Activated T-cell treated with anti-CD3 and anti-CD28 coated beads, Interleukin-2, amount 50 U/mL, for 48 hours (primary cell): ENCODE measurements at regions not wholly inside any gene's neighbourhood (a gene's known extent, or its start where the extent isn't known, plus 50 kb on each side); places are given as distances from the start of the nearest gene placed in this dataset.
"Not testable (repeated sequence)": the region's sequence is repeated elsewhere in the genome, so short reads cannot be mapped to it uniquely, and the experiment has no call there.

ENCODE experiments used
- DNase-seq, 2 experiments: peaks; one replicate each; pipeline ENCODE4 v3.0.0-alpha.2; 2020

GRCh38 chr10:47711428-47711827 lies 52.0 kb downstream of the SYT15B start:
- DNase-seq: not testable (repeated sequence)

- DNase-seq: not testable (repeated sequence)
These were observed 52.9 kb downstream of the SYT15B start for GRCh38 chr10:47710443-47710842.

- peak; percentile 68 to 80 for DNase-seq
These were observed 57.5 kb downstream of the SYT15B start for GRCh38 chr10:47705698-47706414.

- DNase-seq: not testable (repeated sequence)
These were observed 62.1 kb downstream of the SYT15B start for GRCh38 chr10:47701285-47701684.

GRCh38 chr10:47699854-47700253 lies 63.5 kb downstream of the SYT15B start:
- not testable (repeated sequence) for DNase-seq

- DNase-seq: not testable (repeated sequence)
These were observed 67.2 kb downstream of the SYT15B start for GRCh38 chr10:47696170-47696569.

- DNase-seq: not testable (repeated sequence)
These were observed 68.2 kb downstream of the SYT15B start for GRCh38 chr10:47695149-47695548.

GRCh38 chr10:47690304-47690703 lies 73.1 kb downstream of the SYT15B start:
- DNase-seq: not testable (repeated sequence)

DNA sequence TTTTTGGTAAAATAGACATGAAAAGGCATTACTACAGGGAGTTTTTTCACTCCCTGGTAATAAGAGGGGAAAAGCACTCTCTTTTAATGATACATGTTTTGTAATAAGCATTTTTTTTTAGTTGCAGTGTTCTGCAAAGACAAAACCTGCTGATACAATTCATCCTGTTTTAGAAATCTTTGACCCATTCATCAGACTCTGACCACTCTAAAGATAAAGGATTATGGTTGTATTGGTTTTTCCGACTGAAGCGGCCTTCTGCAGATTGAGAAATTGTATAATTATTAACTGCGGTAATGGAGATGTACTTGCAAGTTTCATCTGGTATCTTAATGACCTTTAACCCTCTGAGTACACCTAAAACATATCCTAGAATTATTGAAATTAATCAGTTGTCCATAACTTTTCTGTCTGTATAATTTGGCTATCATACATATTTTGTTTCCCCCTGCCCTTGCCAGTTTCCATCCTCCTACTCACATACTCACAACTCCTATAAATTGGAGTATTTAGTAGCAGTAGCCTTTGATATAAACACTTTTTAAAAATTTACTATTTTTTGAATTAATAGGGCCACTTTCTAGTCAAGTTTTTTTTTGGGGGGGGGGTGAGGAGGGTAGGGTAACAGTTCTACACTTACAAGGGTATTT lies 79.4 kb downstream of the SYT15B start:
- not testable (repeated sequence) for DNase-seq

DNA sequence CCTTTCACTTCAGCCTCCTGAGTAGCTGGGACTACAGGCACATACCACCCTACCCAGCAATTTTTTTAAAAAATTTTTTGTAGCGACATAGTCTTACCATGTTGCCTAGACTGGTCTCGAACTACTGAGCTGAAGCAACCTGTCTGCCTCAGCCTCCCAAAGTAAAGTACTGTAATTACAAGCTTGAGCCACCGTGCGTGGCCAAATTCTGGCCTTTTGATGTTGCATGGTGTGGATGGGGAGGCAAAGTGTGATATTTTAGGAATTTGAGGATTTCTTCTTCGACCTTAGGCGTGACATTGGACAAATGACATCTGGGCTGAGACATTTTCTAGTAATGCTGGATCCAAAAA lies 81.8 kb downstream of the SYT15B start:
- DNase-seq: not testable (repeated sequence)

DNA sequence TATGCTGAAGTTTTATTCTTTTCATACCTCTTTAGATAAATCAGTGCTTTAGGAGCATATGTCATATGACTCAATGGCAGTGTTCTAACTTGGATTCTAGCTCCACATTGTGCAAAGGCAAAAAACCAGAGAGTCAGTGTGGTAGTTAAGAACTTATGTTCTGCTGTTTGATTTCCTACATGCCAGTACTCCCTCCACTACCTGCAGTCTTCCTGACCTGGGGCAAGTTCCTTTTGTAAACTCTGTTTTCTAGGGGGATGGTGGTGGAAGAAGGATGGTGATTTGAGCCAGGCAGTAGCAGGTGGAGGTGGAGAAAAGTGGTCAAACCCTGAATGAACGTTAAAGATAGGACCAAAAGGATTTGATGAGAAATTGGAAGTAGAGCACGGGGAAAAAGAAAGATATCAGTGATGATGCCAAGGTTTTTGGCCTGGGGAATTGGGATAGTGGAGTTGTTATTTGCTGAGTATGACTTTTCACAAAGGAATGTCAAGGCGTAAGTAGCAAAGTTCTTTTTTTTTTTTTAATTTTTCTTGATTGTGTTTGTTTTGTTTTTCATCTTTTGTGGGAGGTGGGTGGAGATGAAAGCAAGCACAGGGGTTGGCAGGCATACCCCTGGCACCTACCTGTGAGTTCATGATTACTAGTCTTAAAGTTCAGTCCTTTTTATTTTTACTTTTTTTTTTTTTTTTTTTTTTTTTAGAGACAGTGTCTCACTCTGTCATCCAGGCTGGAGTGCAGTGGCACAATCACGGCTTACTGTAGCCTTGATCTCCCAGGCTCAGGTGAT lies 82.3 kb downstream of the SYT15B start:
- not testable (repeated sequence) for DNase-seq

- DNase-seq: not testable (repeated sequence)
These were observed 87.3 kb downstream of the SYT15B start for GRCh38 chr10:47676102-47676501.

GRCh38 chr10:47675577-47675976 lies 87.8 kb downstream of the SYT15B start:
- DNase-seq: not testable (repeated sequence)

GRCh38 chr10:47673128-47673527 lies 90.3 kb downstream of the SYT15B start:
- DNase-seq: not testable (repeated sequence)

DNA sequence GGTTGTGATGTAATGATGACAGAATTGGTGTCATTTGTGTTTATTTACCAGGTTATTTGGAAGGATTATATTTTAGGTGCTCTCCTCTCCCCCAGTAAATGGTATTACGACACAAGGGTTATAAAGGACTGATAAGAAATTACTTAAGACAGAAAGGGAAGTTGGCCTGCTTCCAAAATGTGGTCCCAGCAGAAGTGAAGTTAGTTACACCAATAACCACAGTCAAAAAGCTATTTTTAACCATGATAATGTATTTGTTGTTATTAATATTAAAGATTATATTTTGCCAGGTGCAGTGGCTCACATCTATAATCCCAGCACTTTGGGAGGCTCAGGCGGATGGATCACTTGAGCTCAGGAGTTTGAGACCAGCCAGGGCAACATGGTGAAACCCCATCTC lies 92.5 kb downstream of the SYT15B start:
- DNase-seq: not testable (repeated sequence)

- not testable (repeated sequence) for DNase-seq
These were observed 101.3 kb downstream of the SYT15B start for GRCh38 chr10:47661955-47662577.

- DNase-seq: not testable (repeated sequence)
These were observed 106.7 kb downstream of the SYT15B start for GRCh38 chr10:47656732-47657131.

DNA sequence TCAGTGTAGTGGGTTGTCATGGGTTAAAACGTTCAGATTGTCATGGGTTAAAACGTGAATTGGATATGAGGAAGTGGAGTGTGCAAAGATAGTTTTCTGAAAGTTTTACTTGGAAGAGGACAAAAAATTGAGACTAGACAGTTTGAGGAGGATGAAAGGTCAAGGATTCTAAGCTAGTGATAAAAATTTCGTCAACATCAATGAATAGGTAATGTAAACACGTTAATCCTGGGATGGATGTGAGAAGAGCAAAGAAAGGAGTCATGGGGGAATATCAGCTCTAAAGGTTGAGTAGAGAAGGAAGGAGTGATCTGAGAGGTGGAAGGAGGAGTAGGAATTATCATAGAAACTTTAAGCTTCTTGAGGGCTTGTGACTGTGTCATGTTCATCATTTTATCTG lies 109.2 kb downstream of the SYT15B start:
- not testable (repeated sequence) for DNase-seq

- DNase-seq: not testable (repeated sequence)
These were observed 114.8 kb downstream of the SYT15B start for GRCh38 chr10:47648594-47648993.

DNA sequence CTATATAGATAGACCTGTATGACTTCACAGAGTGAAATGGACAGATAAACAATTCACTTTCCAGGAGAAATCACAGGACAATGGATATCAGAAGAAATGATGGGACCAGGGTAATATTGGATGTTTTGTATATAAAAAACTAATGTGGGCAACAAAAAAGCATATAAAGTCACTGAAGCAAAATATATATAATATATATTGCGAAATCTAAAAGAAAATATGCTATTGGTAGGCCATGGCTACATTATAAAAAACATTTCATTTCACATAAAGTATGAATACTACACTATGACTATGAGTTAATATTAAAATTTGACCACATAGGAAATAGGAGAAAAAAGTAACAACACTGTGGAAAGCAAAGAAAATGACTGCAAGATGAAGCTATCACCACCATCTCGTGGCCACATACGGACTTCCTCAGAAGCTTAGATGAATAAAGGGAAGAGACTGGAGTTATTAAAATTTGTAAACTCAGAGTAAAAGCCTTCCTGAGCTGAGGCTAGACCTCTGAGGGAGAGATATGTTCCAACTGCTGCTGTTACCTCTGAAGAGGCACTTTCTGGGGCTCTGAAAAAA lies 115.8 kb downstream of the SYT15B start:
- not testable (repeated sequence) for DNase-seq

- DNase-seq: not testable (repeated sequence)
These were observed 116.6 kb downstream of the SYT15B start for GRCh38 chr10:47646686-47647273.

- DNase-seq: not testable (repeated sequence)
These were observed 103.5 kb upstream of the AGAP9 start for GRCh38 chr10:47626975-47627374.
